Ascending aorta (tissue), 2 donors: ENCODE measurements at regions not wholly inside any gene's neighbourhood (a gene's known extent, or its start where the extent isn't known, plus 50 kb on each side); places are given as distances from the start of the nearest gene placed in this dataset.

Experiments used
- DNase-seq, 2 donors: peaks; one replicate each; pipeline ENCODE4 v3.0.0-alpha.2; 2019; ENCODE audit warnings: low spot score in 2 of 2
- H3K27ac ChIP-seq, 2 donors: fragments of 200-600 bp; sonication (generic); one replicate each; pipeline ENCODE4 v1.5.1; 2016 to 2017; ENCODE audit warnings: mild to moderate bottlenecking in 1 of 2
- H3K27me3 ChIP-seq: fragments of 200-600 bp; sonication (generic); one replicate; pipeline ENCODE4 v1.5.1; 2017
- H3K36me3 ChIP-seq, 2 donors: fragments of 200-600 bp; sonication (generic); one replicate each; pipeline ENCODE4 v1.5.1; 2016
- H3K4me1 ChIP-seq, 2 donors: fragments of 200-600 bp; sonication (generic); one replicate each; pipeline ENCODE4 v1.5.1; 2016 to 2017; ENCODE audit warnings: mild to moderate bottlenecking in 1 of 2
- H3K4me3 ChIP-seq, 2 donors: fragments of 200-600 bp; sonication (generic); one replicate each; pipeline ENCODE4 v1.5.1; 2016 to 2017; ENCODE audit warnings: mild to moderate bottlenecking in 1 of 2
- H3K9me3 ChIP-seq, 2 donors: fragments of 200-600 bp; sonication (generic); one replicate each; pipeline ENCODE4 v1.5.1; 2016
- CTCF ChIP-seq, 3 experiments: fragments of 200-600 bp in 2 of 3; fragments of 450-650 bp in 1 of 3; sonication (generic) in 2 of 3; IDR thresholded peaks; one replicate each; pipeline ENCODE4 v1.5.1; 2016 to 2019; ENCODE audit warnings: antibody characterized with exemption in 3 of 3, mild to moderate bottlenecking in 1 of 3, moderate library complexity in 1 of 3
- intact Hi-C: fragments of 100-400 bp; cut with DNase I; formaldehyde crosslinking; loops from one replicate; pipeline ENCODE4 v1.15.1; 2023

DNA sequence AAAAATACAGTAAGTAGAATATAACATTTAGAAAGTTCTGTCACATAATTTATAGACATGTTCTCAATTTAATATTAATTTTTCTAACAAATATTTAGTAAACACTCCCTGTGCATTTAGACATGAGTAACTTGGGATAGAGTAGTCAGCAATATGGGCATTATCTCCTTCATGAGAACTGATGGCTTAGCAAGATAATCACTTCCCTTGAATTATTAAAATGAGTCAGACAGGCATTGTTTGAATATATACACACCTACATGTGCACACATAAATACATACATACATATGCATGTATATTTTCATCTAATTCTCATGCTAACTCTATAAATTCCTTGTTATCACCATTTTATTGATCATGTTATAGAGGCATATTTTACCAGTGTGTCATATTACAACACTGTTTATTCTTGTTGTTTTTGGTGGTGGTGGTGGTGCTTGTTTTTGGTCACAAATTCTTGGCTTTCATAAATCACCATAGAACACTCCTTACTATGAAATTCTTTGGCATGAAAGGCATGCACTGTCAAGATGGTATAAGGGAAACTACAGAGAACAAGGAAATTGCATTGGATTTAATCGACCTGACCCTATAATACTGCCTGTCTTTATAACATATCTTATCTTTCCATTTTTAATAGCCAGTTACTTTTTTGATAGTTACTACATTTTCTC, 434.5 kb upstream of the MANEA start:
- Histone ChIP-seq H3K4me1 (no peaks in the 10 kb centered on the region), H3K27ac (no peak overlapping the region), H3K27me3 (no peaks in the 10 kb centered on the region), H3K36me3 (no peaks in the 10 kb centered on the region), H3K4me3 (no peak overlapping the region), H3K9me3 (no peaks in the 10 kb centered on the region)
- DNase-seq, result no peak
- intact Hi-C loops, result no loop called here
- no peak for TF ChIP-seq CTCF (IDR thresholded peaks at IDR 0.05)

DNA sequence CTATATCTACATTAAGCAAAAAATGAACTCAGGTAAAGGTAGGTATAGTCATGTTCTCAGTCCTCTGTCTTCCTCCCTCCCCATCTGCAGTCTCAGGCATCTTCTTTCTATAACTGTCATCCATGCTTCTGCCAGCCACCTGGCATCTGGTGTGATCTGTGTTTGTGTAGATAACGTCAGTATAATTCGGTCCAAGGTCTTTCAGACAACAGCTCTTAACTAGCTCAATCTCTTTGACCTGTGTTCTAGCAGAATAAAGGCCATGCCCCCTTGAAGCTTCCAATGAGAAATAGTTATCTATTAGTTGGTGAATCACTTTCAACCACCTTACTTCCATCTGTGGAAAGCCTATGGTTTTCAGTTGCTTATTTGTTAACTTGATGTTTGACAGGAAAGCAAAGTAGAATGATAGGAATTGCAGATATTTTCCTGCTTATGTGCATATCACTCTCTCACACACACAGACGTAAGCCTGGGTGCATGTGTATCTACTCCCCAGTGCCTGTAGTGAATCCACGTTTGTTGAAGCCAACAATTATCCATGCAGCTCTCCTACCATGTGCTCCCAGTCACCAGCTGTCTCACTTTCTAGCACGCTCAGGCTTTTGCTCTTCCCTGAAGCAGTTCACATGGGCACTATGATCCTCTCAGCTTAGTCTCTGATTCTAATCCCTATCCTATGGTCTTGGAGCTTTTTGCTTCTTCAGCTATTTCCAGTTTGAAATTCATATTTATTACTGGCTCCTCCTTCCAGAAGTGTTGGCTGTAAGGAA, 433.7 kb upstream of the MANEA start:
- no peaks in the 10 kb centered on the region for H3K36me3 ChIP-seq
- H3K4me1 ChIP-seq, result no peaks in the 10 kb centered on the region
- no peak for TF ChIP-seq CTCF (IDR thresholded peaks at IDR 0.05)
- DNase-seq, result no peak
- H3K27ac ChIP-seq, result no peak overlapping the region
- no peaks in the 10 kb centered on the region for H3K27me3 ChIP-seq
- intact Hi-C loops, result no loop called here
- H3K9me3 ChIP-seq, result no peaks in the 10 kb centered on the region
- no peak overlapping the region for H3K4me3 ChIP-seq

DNA sequence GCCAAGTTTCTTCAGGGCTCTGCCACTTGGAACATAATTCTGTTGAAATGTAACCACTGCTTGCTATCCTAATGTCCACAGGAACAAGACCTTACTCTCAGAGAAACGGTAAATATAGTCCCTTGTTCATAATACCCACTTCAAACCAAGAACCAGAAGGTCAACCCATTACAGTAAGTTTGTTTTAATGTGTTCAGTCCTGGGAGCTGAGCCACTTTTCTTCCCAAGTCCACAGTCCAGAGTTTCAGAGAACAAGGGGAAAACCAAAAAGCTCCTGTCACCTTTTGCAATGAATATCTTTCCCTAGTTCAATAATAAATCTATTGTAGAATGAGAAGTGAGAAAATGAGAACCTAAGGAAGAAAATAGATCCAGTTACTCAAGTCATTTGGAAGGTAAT, 431.9 kb upstream of the MANEA start:
- H3K4me1 ChIP-seq, result no peaks in the 10 kb centered on the region
- H3K36me3 ChIP-seq, result no peaks in the 10 kb centered on the region
- H3K4me3 ChIP-seq, result no peak overlapping the region
- TF ChIP-seq CTCF (IDR thresholded peaks at IDR 0.05), result no peak
- H3K27me3 ChIP-seq, result no peaks in the 10 kb centered on the region
- no peak for DNase-seq
- no peaks in the 10 kb centered on the region for H3K9me3 ChIP-seq
- H3K27ac ChIP-seq, result no peak overlapping the region
- intact Hi-C loops, result no loop called here

GRCh38 chr6:95159557-95159956, 417.8 kb upstream of the MANEA start:
- TF ChIP-seq CTCF (IDR thresholded peaks at IDR 0.05), result no peak
- DNase-seq, result no peak
- Histone ChIP-seq H3K27ac (no peak overlapping the region), H3K9me3 (no peaks in the 10 kb centered on the region), H3K4me3 (no peak overlapping the region), H3K36me3 (no peaks in the 10 kb centered on the region), H3K27me3 (no peaks in the 10 kb centered on the region), H3K4me1 (no peaks in the 10 kb centered on the region)
- intact Hi-C loops, result no loop called here

DNA sequence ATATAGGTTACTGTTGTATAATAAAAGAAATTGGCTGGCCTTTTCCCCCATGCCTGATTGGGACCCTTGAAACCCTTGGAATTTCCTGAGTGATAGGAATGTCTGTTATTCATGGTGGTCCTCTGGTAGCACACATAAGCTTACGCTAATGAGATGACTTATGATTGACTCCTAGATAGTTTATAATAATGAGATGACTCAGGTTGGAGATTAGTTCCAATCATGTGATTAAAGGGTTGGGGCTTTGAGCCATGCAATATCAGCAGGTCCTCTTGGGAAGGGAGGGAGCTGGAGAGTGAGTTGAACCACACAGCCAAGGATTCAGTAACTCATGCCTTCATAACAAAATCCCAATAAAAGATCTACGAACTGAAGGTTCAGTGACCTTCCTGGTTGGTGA, 407.6 kb upstream of the MANEA start:
- H3K36me3 ChIP-seq, result no peaks in the 10 kb centered on the region
- H3K27ac ChIP-seq, result no peak overlapping the region
- intact Hi-C loops, result no loop called here
- DNase-seq, result no peak
- no peak for TF ChIP-seq CTCF (IDR thresholded peaks at IDR 0.05)
- H3K4me3 ChIP-seq, result no peak overlapping the region
- H3K4me1 ChIP-seq, result no peaks in the 10 kb centered on the region
- H3K9me3 ChIP-seq, result no peaks in the 10 kb centered on the region
- H3K27me3 ChIP-seq, result no peaks in the 10 kb centered on the region
